HFFc6 (cell line): ENCODE measurements at regions not wholly inside any gene's neighbourhood (a gene's known extent, or its start where the extent isn't known, plus 50 kb on each side); places are given as distances from the start of the nearest gene placed in this dataset.
"Not testable (repeated sequence)": the region's sequence is repeated elsewhere in the genome, so short reads cannot be mapped to it uniquely, and the experiment has no call there.

Experiments used
- DNase-seq: peaks from one replicate; pipeline ENCODE4 v3.0.0-alpha.2; 2018
- H3K27ac Mint-ChIP-seq: 2 replicates; pipeline ENCODE4 v1.8.0; 2020; ENCODE audit warnings: mild to moderate bottlenecking, mixed read lengths
- H3K27me3 Mint-ChIP-seq: 2 replicates; pipeline ENCODE4 v1.8.0; 2021; ENCODE audit warnings: mild to moderate bottlenecking, moderate library complexity, mixed read lengths; ENCODE audit not compliant: insufficient read depth
- H3K36me3 Mint-ChIP-seq: 2 replicates; pipeline ENCODE4 v1.8.0; 2021; ENCODE audit warnings: low read depth, mixed read lengths
- H3K4me1 Mint-ChIP-seq: 2 replicates; pipeline ENCODE4 v1.8.0; 2020; ENCODE audit warnings: low read depth, mixed read lengths
- H3K4me3 Mint-ChIP-seq: 2 replicates; pipeline ENCODE4 v1.8.0; 2020; ENCODE audit warnings: mild to moderate bottlenecking, moderate library complexity, mixed read lengths
- H3K9me3 Mint-ChIP-seq: 2 replicates; pipeline ENCODE4 v1.8.0; 2020; ENCODE audit warnings: mild to moderate bottlenecking, mixed read lengths
- CTCF ChIP-seq: fragments of 200-600 bp; sonication (generic); IDR thresholded peaks from 2 replicates; pipeline ENCODE4 v1.5.0; 2021; ENCODE audit warnings: antibody characterized with exemption, mild to moderate bottlenecking

GRCh38 chr5:172511952-172512351 lies 57.6 kb upstream of the SH3PXD2B start:
- Mint-ChIP-seq H3K27me3 (peaks cover 41% of the 10 kb centered on the region), H3K36me3 (peaks cover 9% of the 10 kb centered on the region), H3K9me3 (peaks cover 12% of the 10 kb centered on the region), H3K27ac (no peak overlapping the region), H3K4me1 (no peaks in the 10 kb centered on the region), H3K4me3 (no peak overlapping the region)
- no peak for DNase-seq
- TF ChIP-seq CTCF: no peak

- DNase-seq: no peak
- Mint-ChIP-seq H3K4me3 (no peak overlapping the region), H3K27ac (no peak overlapping the region), H3K9me3 (peaks cover 12% of the 10 kb centered on the region), H3K4me1 (no peaks in the 10 kb centered on the region), H3K27me3 (peaks cover 47% of the 10 kb centered on the region), H3K36me3 (peaks cover 9% of the 10 kb centered on the region)
- TF ChIP-seq CTCF: no peak
Measured at GRCh38 chr5:172509405-172509781, 55.1 kb upstream of the SH3PXD2B start.

GRCh38 chr5:172508471-172509404 lies 54.4 kb upstream of the SH3PXD2B start:
- peaks cover 9% of the 10 kb centered on the region for H3K36me3 Mint-ChIP-seq
- no peak overlapping the region for H3K4me3 Mint-ChIP-seq
- no peak for DNase-seq
- H3K27ac Mint-ChIP-seq: no peak overlapping the region
- no peaks in the 10 kb centered on the region for H3K4me1 Mint-ChIP-seq
- peaks cover 50% of the 10 kb centered on the region for H3K27me3 Mint-ChIP-seq
- peaks cover 12% of the 10 kb centered on the region for H3K9me3 Mint-ChIP-seq
- TF ChIP-seq CTCF: no peak

GRCh38 chr5:172507485-172507884 lies 53.2 kb upstream of the SH3PXD2B start:
- H3K4me3 Mint-ChIP-seq, H3K36me3 Mint-ChIP-seq, H3K4me1 Mint-ChIP-seq, H3K27ac Mint-ChIP-seq, DNase-seq: not testable (repeated sequence)
- Mint-ChIP-seq H3K9me3 (peaks cover 11% of the 10 kb centered on the region), H3K27me3 (peaks cover 51% of the 10 kb centered on the region)

- Mint-ChIP-seq H3K36me3 (peaks cover 2% of the 10 kb centered on the region), H3K27me3 (peaks cover 52% of the 10 kb centered on the region), H3K4me3 (no peak overlapping the region), H3K9me3 (peaks cover 5% of the 10 kb centered on the region), H3K27ac (no peak overlapping the region), H3K4me1 (no peaks in the 10 kb centered on the region)
- no peak for TF ChIP-seq CTCF
- no peak for DNase-seq
Measured at GRCh38 chr5:172506921-172507320, 52.6 kb upstream of the SH3PXD2B start.

- TF ChIP-seq CTCF: no peak
- Mint-ChIP-seq H3K27me3 (peaks cover 55% of the 10 kb centered on the region), H3K4me1 (no peaks in the 10 kb centered on the region), H3K4me3 (no peak overlapping the region), H3K27ac (no peak overlapping the region), H3K9me3 (no peaks in the 10 kb centered on the region), H3K36me3 (no peaks in the 10 kb centered on the region)
- no peak for DNase-seq
Measured at GRCh38 chr5:172506251-172506650, 51.9 kb upstream of the SH3PXD2B start.
